Upper lobe of left lung (tissue), 6 donors: ENCODE measurements at regions not wholly inside any gene's neighbourhood (a gene's known extent, or its start where the extent isn't known, plus 50 kb on each side); places are given as distances from the start of the nearest gene placed in this dataset.

Source experiments
- ATAC-seq, 2 donors: fragments of 200-7000 bp; cut with Tn5 transposase; one replicate each; pipeline ENCODE4 v1.9.1; 2022; ENCODE audit warnings: mild to moderate bottlenecking in 2 of 2, moderate library complexity in 2 of 2; ENCODE audit not compliant: low FRiP score in 2 of 2
- DNase-seq, 2 donors: peaks; one replicate each; pipeline ENCODE4 v3.0.0-alpha.2; 2019 to 2020
- H3K27ac ChIP-seq, 4 donors: fragments of 200-600 bp; sonication (generic); one replicate each; pipeline ENCODE4 v1.5.1; 2016 to 2019
- H3K27me3 ChIP-seq, 4 donors: fragments of 200-600 bp; sonication (generic); one replicate each; pipeline ENCODE4 v1.5.1; 2017 to 2019
- H3K36me3 ChIP-seq, 4 donors: fragments of 200-600 bp; sonication (generic); one replicate each; pipeline ENCODE4 v1.5.1; 2016 to 2019
- H3K4me1 ChIP-seq, 4 donors: fragments of 200-600 bp; sonication (generic); one replicate each; pipeline ENCODE4 v1.5.1; 2018 to 2019
- H3K4me3 ChIP-seq, 4 donors: fragments of 200-600 bp; sonication (generic); one replicate each; pipeline ENCODE4 v1.5.1; 2017 to 2019; ENCODE audit warnings: mild to moderate bottlenecking in 2 of 4, moderate library complexity in 1 of 4
- H3K9me3 ChIP-seq, 4 donors: fragments of 200-600 bp; sonication (generic); one replicate each; pipeline ENCODE4 v1.5.1; 2018 to 2019
- EP300 ChIP-seq, 4 donors: sonication (generic); formaldehyde crosslinking; IDR thresholded peaks; one replicate each; pipeline ENCODE4 v1.5.1; 2017; ENCODE audit warnings: antibody characterized with exemption in 4 of 4, control low read depth in 2 of 4
- POLR2A ChIP-seq, 4 donors: fragments of 450-650 bp; IDR thresholded peaks; one replicate each; pipeline ENCODE4 v1.5.1; 2016 to 2017; ENCODE audit warnings: antibody characterized with exemption in 4 of 4, mild to moderate bottlenecking in 2 of 4
- POLR2AphosphoS5 ChIP-seq, 2 donors: sonication (generic); formaldehyde crosslinking; IDR thresholded peaks; one replicate each; pipeline ENCODE4 v1.5.1; 2017; ENCODE audit warnings: antibody characterized with exemption in 2 of 2
- WGBS, 2 donors: methylation state at CpG; one replicate each; pipeline ENCODE4 v1.1.5; 2017 to 2018; 5-methylcytosine and 5-hydroxymethylcytosine counted together
- TF ChIP-seq, protein P1 (sequence below), 6 experiments: fragments of 450-650 bp in 4 of 6; fragments of 200-600 bp in 2 of 6; sonication (generic) in 2 of 6; IDR thresholded peaks; one replicate each; pipeline ENCODE4 v1.5.1; 2016 to 2019; ENCODE audit warnings: antibody characterized with exemption in 6 of 6
- donor health status: DM: no; HTN: no; CAD: no; lungs with moderate emphysema.
- donor health status: DM: no; HTN: yes; CAD: no; lungs with severe emphysema.

DNA sequence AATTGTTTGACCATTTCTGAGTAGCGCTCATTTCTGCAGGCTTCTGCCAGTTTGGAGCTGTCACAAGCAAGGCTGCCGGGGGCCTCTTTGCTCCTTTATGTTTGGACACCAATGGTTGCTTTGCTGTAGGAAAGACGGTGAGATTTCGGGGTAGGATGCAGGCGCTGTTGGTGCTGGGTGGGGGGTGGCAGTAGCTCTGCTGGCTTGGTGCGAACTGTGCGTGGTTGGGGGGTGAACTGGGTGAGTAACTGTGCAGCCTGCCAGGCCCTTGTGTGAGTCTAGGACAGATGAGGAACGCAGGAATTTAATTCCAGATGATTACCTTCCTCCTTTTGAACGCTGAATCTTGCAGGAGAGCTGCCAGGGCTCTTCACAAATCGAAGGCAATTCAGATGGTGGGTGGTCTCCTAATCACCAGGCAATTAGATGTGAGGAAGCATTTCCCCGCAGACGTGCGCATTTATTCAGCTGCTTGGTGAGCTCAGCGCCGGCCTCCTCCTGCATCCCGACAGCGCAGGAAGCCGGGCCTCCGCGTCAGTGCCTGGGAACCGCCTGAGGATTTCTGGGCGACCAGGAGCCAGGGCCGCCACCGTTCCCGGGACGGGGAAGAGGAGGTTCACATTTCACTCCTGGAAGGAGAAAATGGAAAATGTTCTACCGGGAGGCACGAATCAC lies 154.4 kb downstream of the FOXL1 start:
- TF ChIP-seq POLR2AphosphoS5 (IDR thresholded peaks at IDR 0.05) = no peak
- no peak for TF ChIP-seq EP300 (IDR thresholded peaks at IDR 0.05)
- TF ChIP-seq, protein P1, sequence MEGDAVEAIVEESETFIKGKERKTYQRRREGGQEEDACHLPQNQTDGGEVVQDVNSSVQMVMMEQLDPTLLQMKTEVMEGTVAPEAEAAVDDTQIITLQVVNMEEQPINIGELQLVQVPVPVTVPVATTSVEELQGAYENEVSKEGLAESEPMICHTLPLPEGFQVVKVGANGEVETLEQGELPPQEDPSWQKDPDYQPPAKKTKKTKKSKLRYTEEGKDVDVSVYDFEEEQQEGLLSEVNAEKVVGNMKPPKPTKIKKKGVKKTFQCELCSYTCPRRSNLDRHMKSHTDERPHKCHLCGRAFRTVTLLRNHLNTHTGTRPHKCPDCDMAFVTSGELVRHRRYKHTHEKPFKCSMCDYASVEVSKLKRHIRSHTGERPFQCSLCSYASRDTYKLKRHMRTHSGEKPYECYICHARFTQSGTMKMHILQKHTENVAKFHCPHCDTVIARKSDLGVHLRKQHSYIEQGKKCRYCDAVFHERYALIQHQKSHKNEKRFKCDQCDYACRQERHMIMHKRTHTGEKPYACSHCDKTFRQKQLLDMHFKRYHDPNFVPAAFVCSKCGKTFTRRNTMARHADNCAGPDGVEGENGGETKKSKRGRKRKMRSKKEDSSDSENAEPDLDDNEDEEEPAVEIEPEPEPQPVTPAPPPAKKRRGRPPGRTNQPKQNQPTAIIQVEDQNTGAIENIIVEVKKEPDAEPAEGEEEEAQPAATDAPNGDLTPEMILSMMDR (IDR thresholded peaks at IDR 0.05) = no peak
- TF ChIP-seq POLR2A (IDR thresholded peaks at IDR 0.05) = no peak
- DNase-seq (peak in 1 of 2 donors; percentile 66), ATAC-seq (no peak)
- no peaks in the 10 kb centered on the region for H3K36me3 ChIP-seq
- no peak overlapping the region for H3K4me3 ChIP-seq
- WGBS, 2 donors = 41 to 43% methylated on average over 18 to 28 of the region's 28 CpGs
- peaks cover 0 to 4% (median 0%) of the 10 kb centered on the region in 4 donors for H3K27me3 ChIP-seq
- no peaks in the 10 kb centered on the region for H3K9me3 ChIP-seq
- H3K4me1 ChIP-seq = no peaks in the 10 kb centered on the region
- H3K27ac ChIP-seq = no peak overlapping the region

DNA sequence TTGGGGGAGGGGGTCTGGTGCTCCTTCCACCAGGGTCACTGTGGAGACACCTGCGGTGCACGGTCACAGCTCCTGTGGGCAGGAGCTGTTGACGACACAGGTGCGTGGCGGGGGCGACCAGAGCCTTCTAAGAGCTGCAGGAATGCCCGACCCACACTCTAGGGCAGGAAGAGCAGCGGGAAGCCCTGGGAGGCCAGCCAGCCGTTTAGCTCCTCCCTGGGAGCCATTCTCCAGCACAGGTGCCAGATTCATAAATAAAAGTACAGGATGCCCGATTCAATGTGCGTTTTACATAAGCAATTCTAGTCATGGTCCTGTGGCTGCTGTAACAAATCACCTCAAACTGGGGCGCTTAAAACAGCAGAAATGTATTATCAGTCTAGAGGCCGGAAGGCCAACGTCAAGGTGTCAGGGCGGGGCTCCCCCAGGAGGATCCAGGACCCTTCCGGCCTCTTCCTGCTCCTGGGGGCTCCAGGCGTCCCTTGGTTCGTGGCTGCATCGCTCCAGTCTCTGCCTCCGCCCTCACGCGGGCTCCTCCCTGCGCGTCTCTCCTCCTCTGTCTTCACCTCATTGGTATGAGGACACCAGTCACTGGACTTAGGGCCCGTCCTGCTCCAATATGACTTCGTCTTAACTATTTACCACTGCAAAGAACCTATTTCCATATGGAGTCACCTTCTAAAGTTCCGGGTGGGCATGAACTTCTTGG lies 155.4 kb downstream of the FOXL1 start:
- DNase-seq (no peak), ATAC-seq (peak in 1 of 2 donors; percentile 23)
- WGBS, 2 donors = 47 to 52% methylated on average over 25 to 27 of the region's 27 CpGs
- Histone ChIP-seq H3K4me3 (no peak overlapping the region), H3K4me1 (no peaks in the 10 kb centered on the region), H3K27me3 (peaks cover 0 to 4% (median 0%) of the 10 kb centered on the region in 4 donors), H3K27ac (no peak overlapping the region), H3K9me3 (no peaks in the 10 kb centered on the region), H3K36me3 (no peaks in the 10 kb centered on the region)
- TF ChIP-seq POLR2A (IDR thresholded peaks at IDR 0.05) = no peak
- TF ChIP-seq, protein P1 (IDR thresholded peaks at IDR 0.05) = no peak
- no peak for TF ChIP-seq POLR2AphosphoS5 (IDR thresholded peaks at IDR 0.05)
- TF ChIP-seq EP300 (IDR thresholded peaks at IDR 0.05) = no peak

DNA sequence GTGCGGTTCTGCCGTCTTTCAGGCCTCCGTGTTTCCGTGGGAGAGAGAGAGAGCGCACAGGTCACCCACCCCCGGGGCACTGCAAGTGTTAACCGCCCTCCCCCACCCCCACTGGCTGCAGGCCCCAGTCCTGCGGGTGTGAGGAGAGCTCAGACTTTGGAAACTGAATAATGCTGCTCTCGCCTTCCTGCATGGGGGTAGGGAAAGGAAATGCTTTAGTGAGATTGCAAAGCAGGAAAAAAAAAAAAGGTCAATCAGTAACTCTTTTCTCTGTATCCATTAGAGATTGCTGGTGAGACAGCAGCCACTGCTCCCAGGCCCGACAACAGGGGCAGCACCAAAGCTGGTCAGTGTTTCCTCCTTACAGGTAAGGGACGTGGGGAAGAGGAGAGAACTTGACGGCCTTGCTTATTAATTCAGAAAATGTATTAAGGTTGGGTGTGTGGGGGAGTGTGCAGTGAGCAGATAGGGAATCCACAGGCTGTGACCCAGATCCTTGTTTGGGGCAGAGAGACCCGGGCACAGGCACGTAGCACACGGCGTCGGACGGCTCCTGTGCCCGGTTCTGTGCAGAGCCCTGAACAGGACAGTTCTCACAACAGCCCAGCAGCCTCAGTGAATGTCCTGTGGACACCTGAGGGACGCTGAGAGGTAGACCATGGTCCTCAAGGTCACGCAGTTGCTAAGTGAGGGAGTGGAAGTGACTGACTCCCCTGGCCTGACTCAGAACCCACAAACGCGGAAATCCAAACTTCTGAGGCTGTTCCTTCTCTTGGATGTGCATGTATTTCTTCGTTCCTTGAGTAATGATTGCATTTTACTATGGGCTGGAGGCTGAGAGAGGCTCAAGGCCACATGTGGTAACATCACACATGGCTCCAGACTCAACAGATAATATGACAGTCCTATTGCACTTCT lies 156.5 kb downstream of the FOXL1 start:
- Histone ChIP-seq H3K9me3 (no peaks in the 10 kb centered on the region), H3K27ac (no peak overlapping the region), H3K27me3 (peaks cover 0 to 4% (median 0%) of the 10 kb centered on the region in 4 donors), H3K4me3 (no peak overlapping the region), H3K4me1 (no peaks in the 10 kb centered on the region), H3K36me3 (no peaks in the 10 kb centered on the region)
- DNase-seq (no peak), ATAC-seq (no peak)
- WGBS, 2 donors = 60 to 65% methylated on average over 24 of the region's 24 CpGs
- no peak for TF ChIP-seq EP300 (IDR thresholded peaks at IDR 0.05)
- no peak for TF ChIP-seq POLR2AphosphoS5 (IDR thresholded peaks at IDR 0.05)
- no peak for TF ChIP-seq POLR2A (IDR thresholded peaks at IDR 0.05)
- TF ChIP-seq, protein P1 (IDR thresholded peaks at IDR 0.05) = no peak

DNA sequence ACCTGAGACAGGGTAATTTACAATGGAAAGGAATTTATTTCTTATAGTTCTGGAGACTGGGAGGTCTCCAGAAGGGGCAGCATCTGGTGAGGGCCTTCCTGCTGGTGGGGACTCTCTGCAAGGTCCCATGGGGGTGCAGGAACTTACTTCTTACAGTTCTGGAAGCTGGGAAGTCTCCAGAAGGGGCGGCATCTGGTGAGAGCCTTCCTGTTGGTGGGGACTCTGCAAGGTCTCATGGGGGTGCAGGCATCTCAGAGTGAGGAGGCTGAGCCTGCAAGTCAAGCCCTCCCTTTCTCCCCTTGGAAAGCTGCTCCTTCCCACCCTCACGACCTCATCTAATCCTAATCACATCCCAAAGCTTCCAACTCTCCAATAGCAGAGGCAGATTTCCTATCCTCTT lies 157.4 kb downstream of the FOXL1 start:
- Histone ChIP-seq H3K27ac (no peak overlapping the region), H3K4me3 (no peak overlapping the region), H3K27me3 (peaks cover 0 to 4% (median 0%) of the 10 kb centered on the region in 4 donors), H3K9me3 (no peaks in the 10 kb centered on the region), H3K36me3 (no peaks in the 10 kb centered on the region), H3K4me1 (peaks cover 0 to under 1% (median 0%) of the 10 kb centered on the region in 4 donors)
- ATAC-seq (no peak), DNase-seq (no peak)
- TF ChIP-seq EP300 (IDR thresholded peaks at IDR 0.05) (no peak), POLR2AphosphoS5 (IDR thresholded peaks at IDR 0.05) (no peak), POLR2A (IDR thresholded peaks at IDR 0.05) (no peak)
- TF ChIP-seq, protein P1 (IDR thresholded peaks at IDR 0.05) = no peak
- 54 to 90% methylated on average over 1 to 2 of the region's 2 CpGs for WGBS, 2 donors
